Testis (tissue), 2 donors: ENCODE measurements at regions not wholly inside any gene's neighbourhood (a gene's known extent, or its start where the extent isn't known, plus 50 kb on each side); places are given as distances from the start of the nearest gene placed in this dataset.

Source experiments
- DNase-seq: peaks from one replicate; pipeline ENCODE4 v3.0.0-alpha.2; 2019
- H3K27ac ChIP-seq, 2 donors: fragments of 200-600 bp; sonication (generic); one replicate each; pipeline ENCODE4 v1.5.1; 2019
- H3K27me3 ChIP-seq: fragments of 200-600 bp; sonication (generic); one replicate; pipeline ENCODE4 v1.5.1; 2019
- H3K36me3 ChIP-seq: fragments of 200-600 bp; sonication (generic); one replicate; pipeline ENCODE4 v1.5.1; 2017; ENCODE audit warnings: low read depth; ENCODE audit errors: missing control alignments
- H3K4me1 ChIP-seq: fragments of 200-600 bp; sonication (generic); one replicate; pipeline ENCODE4 v1.5.1; 2019
- H3K4me3 ChIP-seq, 2 donors: fragments of 200-600 bp; sonication (generic); one replicate each; pipeline ENCODE4 v1.5.1; 2017 to 2019
- H3K9me3 ChIP-seq: fragments of 200-600 bp; sonication (generic); one replicate; pipeline ENCODE4 v1.5.1; 2017
- POLR2A ChIP-seq: fragments of 450-650 bp; IDR thresholded peaks from one replicate; pipeline ENCODE4 v1.6.1; 2017; ENCODE audit warnings: antibody characterized with exemption, mild to moderate bottlenecking, moderate library complexity
- WGBS, 2 donors: methylation state at CpG; one replicate each; pipeline ENCODE4 v1.1.5; 2018; 5-methylcytosine and 5-hydroxymethylcytosine counted together
- intact Hi-C: fragments of 100-400 bp; cut with DNase I; formaldehyde crosslinking; loops from one replicate; pipeline ENCODE4 v1.15.1; 2023; ENCODE audit warnings: low total_unique reads
- TF ChIP-seq, protein P1 (sequence below), 3 experiments: fragments of 450-650 bp in 2 of 3; fragments of 200-600 bp in 1 of 3; sonication (generic) in 1 of 3; IDR thresholded peaks; one replicate each; pipeline ENCODE4 v1.5.1; 2016 to 2019; ENCODE audit warnings: antibody characterized with exemption in 3 of 3, mild to moderate bottlenecking in 2 of 3, moderate library complexity in 1 of 3

DNA sequence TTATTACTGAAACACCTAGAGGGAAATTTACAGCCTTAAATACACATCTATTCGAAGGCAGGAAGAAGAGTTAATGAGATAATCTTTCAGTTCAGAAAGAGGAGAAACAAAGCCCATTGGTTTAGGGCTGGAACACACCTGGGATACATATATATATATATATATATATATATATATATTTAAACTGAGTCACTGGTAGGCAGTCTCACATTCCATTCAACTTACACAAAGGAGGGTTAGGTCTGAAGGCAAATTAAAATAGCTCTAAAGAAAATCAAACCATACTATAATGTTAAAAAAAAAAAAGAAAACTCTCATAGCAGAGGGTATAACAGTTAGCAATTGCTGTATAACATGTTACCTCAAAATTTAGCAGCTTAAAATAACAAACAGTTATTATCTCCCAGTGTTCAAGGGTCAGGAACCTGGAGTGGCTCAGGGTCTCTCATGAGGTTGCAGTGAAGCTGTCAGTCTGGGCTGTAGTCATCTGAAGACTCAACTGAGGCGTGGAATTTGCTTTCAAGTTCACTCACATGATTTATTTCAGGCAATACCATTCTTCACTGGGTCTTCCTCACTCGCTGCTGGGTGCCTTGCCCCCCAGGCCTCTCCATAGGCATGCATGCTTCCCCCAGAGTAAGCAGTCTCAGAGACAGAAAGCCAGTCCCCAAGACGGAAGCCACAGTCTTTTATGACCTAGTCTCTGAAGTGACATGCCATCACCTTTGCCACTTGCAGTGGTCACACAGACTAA is 332.8 kb downstream of the NSG2 start:
- Histone ChIP-seq H3K4me1 (no peaks in the 10 kb centered on the region), H3K27ac (no peak overlapping the region), H3K27me3 (no peaks in the 10 kb centered on the region), H3K4me3 (no peak overlapping the region), H3K9me3 (no peaks in the 10 kb centered on the region), H3K36me3 (no peaks in the 10 kb centered on the region)
- 82 to 84% methylated on average over 4 of the region's 4 CpGs for WGBS, 2 donors
- intact Hi-C loops, result no loop called here
- TF ChIP-seq POLR2A, result no peak
- TF ChIP-seq, protein P1, sequence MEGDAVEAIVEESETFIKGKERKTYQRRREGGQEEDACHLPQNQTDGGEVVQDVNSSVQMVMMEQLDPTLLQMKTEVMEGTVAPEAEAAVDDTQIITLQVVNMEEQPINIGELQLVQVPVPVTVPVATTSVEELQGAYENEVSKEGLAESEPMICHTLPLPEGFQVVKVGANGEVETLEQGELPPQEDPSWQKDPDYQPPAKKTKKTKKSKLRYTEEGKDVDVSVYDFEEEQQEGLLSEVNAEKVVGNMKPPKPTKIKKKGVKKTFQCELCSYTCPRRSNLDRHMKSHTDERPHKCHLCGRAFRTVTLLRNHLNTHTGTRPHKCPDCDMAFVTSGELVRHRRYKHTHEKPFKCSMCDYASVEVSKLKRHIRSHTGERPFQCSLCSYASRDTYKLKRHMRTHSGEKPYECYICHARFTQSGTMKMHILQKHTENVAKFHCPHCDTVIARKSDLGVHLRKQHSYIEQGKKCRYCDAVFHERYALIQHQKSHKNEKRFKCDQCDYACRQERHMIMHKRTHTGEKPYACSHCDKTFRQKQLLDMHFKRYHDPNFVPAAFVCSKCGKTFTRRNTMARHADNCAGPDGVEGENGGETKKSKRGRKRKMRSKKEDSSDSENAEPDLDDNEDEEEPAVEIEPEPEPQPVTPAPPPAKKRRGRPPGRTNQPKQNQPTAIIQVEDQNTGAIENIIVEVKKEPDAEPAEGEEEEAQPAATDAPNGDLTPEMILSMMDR (IDR thresholded peaks at IDR 0.05), result no peak
- no peak for DNase-seq

- 79 to 89% methylated on average over 2 of the region's 2 CpGs for WGBS, 2 donors
- no peak for DNase-seq
- Histone ChIP-seq H3K4me1 (no peaks in the 10 kb centered on the region), H3K36me3 (no peaks in the 10 kb centered on the region), H3K9me3 (no peaks in the 10 kb centered on the region), H3K4me3 (no peak overlapping the region), H3K27me3 (no peaks in the 10 kb centered on the region), H3K27ac (no peak overlapping the region)
- intact Hi-C loops, result no loop called here
- TF ChIP-seq, protein P1 (IDR thresholded peaks at IDR 0.05), result no peak
- no peak for TF ChIP-seq POLR2A
Observed at GRCh38 chr5:174380311-174380710, 334.8 kb downstream of the NSG2 start.

DNA sequence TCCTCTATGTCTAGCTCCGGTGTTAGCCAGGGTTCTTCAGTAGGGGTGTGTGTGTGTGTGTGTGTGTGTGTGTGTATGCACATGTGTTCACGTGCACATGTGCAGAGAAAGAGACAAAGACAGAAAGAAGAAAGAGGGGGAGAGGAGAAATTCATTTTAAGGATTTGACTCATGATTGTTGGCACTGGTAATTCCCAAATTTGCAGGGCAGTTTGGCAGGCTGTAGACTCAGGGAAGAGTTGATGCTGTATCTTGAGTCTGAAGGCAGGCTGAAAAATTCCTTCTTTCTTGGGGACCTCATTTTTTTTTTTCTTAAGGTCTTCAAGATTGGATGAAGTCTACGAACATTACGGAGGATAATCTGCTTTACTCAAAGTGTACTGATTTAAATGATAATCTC is 335.7 kb downstream of the NSG2 start:
- WGBS, 2 donors, result 54 to 55% methylated on average over 4 of the region's 4 CpGs
- H3K27me3 ChIP-seq, result no peaks in the 10 kb centered on the region
- intact Hi-C loops, result no loop called here
- TF ChIP-seq, protein P1 (IDR thresholded peaks at IDR 0.05), result no peak
- no peak for TF ChIP-seq POLR2A
- H3K9me3 ChIP-seq, result no peaks in the 10 kb centered on the region
- H3K27ac ChIP-seq, result no peak overlapping the region
- H3K4me1 ChIP-seq, result no peaks in the 10 kb centered on the region
- H3K4me3 ChIP-seq, result no peak overlapping the region
- no peak for DNase-seq
- no peaks in the 10 kb centered on the region for H3K36me3 ChIP-seq

GRCh38 chr5:174383210-174384167 is 338.0 kb downstream of the NSG2 start:
- 84 to 87% methylated on average over 3 of the region's 3 CpGs for WGBS, 2 donors
- intact Hi-C loops, result no loop called here
- Histone ChIP-seq H3K9me3 (no peaks in the 10 kb centered on the region), H3K27me3 (no peaks in the 10 kb centered on the region), H3K36me3 (no peaks in the 10 kb centered on the region), H3K4me3 (no peak overlapping the region), H3K27ac (no peak overlapping the region), H3K4me1 (no peaks in the 10 kb centered on the region)
- TF ChIP-seq, protein P1 (IDR thresholded peaks at IDR 0.05), result no peak
- TF ChIP-seq POLR2A, result no peak
- no peak for DNase-seq
